HepG2 (cell line): ENCODE measurements at regions not wholly inside any gene's neighbourhood (a gene's known extent, or its start where the extent isn't known, plus 50 kb on each side); places are given as distances from the start of the nearest gene placed in this dataset.

Experiments
- ATAC-seq: fragments of 200-7000 bp; cut with Tn5 transposase; 3 replicates; pipeline ENCODE4 v1.9.1; 2020; ENCODE audit warnings: mild to moderate bottlenecking, moderate library complexity
- BruUV-seq: library from RNA; stranded (reverse); fragments of 400-500 nt; replicated peaks from 2 replicates; lab custom pipeline; 2021; lab: Mats Ljungman, UMichigan
- CTCF ChIA-PET: fragments of 300-600 bp; formaldehyde crosslinking; extraction: SDS; loops from one replicate; lab custom pipeline; 2021; ENCODE audit warnings: low total read pairs, inconsistent platforms, low intra/inter-chr PET ratio; lab: Yijun Ruan, JAX
- POLR2A ChIA-PET: fragments of 350-600 bp; sonication (Branson Sonifier 250); formaldehyde crosslinking; loops from one replicate; lab custom pipeline; 2020; ENCODE audit warnings: antibody characterized with exemption, inconsistent platforms; lab: Yijun Ruan, JAX
- DNase-seq: peaks from one replicate; pipeline ENCODE4 v3.0.0-alpha.2; 2015; ENCODE audit warnings: low spot score
- FAIRE-seq: peaks from 3 replicates; lab custom pipeline; 2011; peaks lifted over from hg19 to GRCh38; lab: Jason Lieb, UNC
- H2AFZ ChIP-seq: one replicate; pipeline ENCODE4 v1.6.1; 2011; ENCODE audit warnings: low read length, inconsistent platforms
- H3K27ac ChIP-seq: fragments of 300-600 bp; 3 replicates; pipeline ENCODE4 v1.8.0; 2011; ENCODE audit warnings: mixed run types, mild to moderate bottlenecking, mixed read lengths, low read length, inconsistent platforms; ENCODE audit not compliant: insufficient read depth; ENCODE audit errors: extremely low read length
- H3K27me3 ChIP-seq, 2 experiments: fragments of 200-600 bp in 1 of 2; 2 replicates in 1 of 2; 3 replicates in 1 of 2; pipeline versions ENCODE4 v1.6.0 to v1.8.0; 2011; ENCODE audit warnings: low read length in 2 of 2, mild to moderate bottlenecking in 2 of 2, moderate library complexity in 2 of 2, inconsistent platforms in 1 of 2; ENCODE audit not compliant: insufficient read depth in 2 of 2, control insufficient read depth in 1 of 2
- H3K36me3 ChIP-seq, 2 experiments: fragments of 200-600 bp in 1 of 2; replicated peaks in 1 of 2; 2 replicates in 1 of 2; 3 replicates in 1 of 2; pipeline versions ENCODE4 v1.5.1 to v1.8.0; 2011; ENCODE audit warnings: low read length in 2 of 2, inconsistent platforms in 1 of 2; ENCODE audit not compliant: insufficient read depth in 2 of 2, control insufficient read depth in 1 of 2
- H3K4me1 ChIP-seq: 2 replicates; pipeline ENCODE4 v1.5.1; 2012; ENCODE audit warnings: low read length, inconsistent platforms; ENCODE audit not compliant: insufficient read depth
- H3K4me2 ChIP-seq: 2 replicates; pipeline ENCODE4 v1.6.0; 2011; ENCODE audit warnings: low read depth, low read length, inconsistent platforms
- H3K4me3 ChIP-seq, 3 experiments: fragments of 200-600 bp in 1 of 3; sonication (generic), shearing (Covaris generic) in 1 of 3; replicated peaks in 1 of 3; 2 replicates each; pipeline ENCODE4 v1.5.1; 2011 to 2016; ENCODE audit warnings: low read length in 3 of 3, inconsistent platforms in 2 of 3, low read depth in 2 of 3, mild to moderate bottlenecking in 2 of 3, control low read depth in 1 of 3, mixed read lengths in 1 of 3; ENCODE audit not compliant: insufficient read depth in 1 of 3
- H3K79me2 ChIP-seq: one replicate; pipeline ENCODE4 v1.6.1; 2011; ENCODE audit warnings: low read length, inconsistent platforms; ENCODE audit not compliant: insufficient read depth
- H3K9ac ChIP-seq: 2 replicates; pipeline ENCODE4 v1.6.0; 2011; ENCODE audit warnings: mild to moderate bottlenecking, low read depth, low read length, inconsistent platforms; ENCODE audit not compliant: insufficient read depth
- H3K9me3 ChIP-seq: 2 replicates; pipeline ENCODE4 v1.5.1; 2012; ENCODE audit warnings: mild to moderate bottlenecking, low read length
- H4K20me1 ChIP-seq: 2 replicates; pipeline ENCODE4 v1.6.0; 2011; ENCODE audit warnings: inconsistent platforms, mild to moderate bottlenecking, low read length, moderate library complexity; ENCODE audit not compliant: insufficient read depth
- HMGA1 ChIP-seq: sonication (generic); formaldehyde crosslinking; conservative IDR thresholded peaks from 2 replicates; pipeline ENCODE4 v1.4.0; 2020; ENCODE audit warnings: missing genetic modification reagents
- NCOR1 ChIP-seq: fragments of 200-600 bp; sonication (generic); IDR thresholded peaks from 2 replicates; pipeline ENCODE4 v1.7.0; 2017; ENCODE audit warnings: antibody characterized with exemption, low read length, borderline replicate concordance
- NR2C2 ChIP-seq: sonication (generic); formaldehyde crosslinking; IDR thresholded peaks from 2 replicates; pipeline ENCODE4 v1.4.0; 2020; ENCODE audit warnings: missing genetic modification reagents, mild to moderate bottlenecking, moderate library complexity, borderline replicate concordance
- PAWR ChIP-seq: sonication (generic); formaldehyde crosslinking; IDR thresholded peaks from 2 replicates; pipeline ENCODE4 v1.4.0; 2020; ENCODE audit warnings: missing genetic modification reagents, mild to moderate bottlenecking, borderline replicate concordance
- SMC3 ChIP-seq: IDR thresholded peaks from 2 replicates; pipeline ENCODE4 v1.6.1; 2011; ENCODE audit warnings: low read length, improper control_type of control experiment
- TOE1 ChIP-seq: sonication (generic); formaldehyde crosslinking; IDR thresholded peaks from 2 replicates; pipeline ENCODE4 v1.4.0; 2020; ENCODE audit warnings: mild to moderate bottlenecking, missing genetic modification reagents
- ZFP36L1 ChIP-seq: sonication (generic); formaldehyde crosslinking; IDR thresholded peaks from 2 replicates; pipeline ENCODE4 v1.8.0; 2022; ENCODE audit warnings: mild to moderate bottlenecking, missing genetic modification reagents, moderate library complexity
- ZNF337 ChIP-seq: sonication (generic); formaldehyde crosslinking; IDR thresholded peaks from 2 replicates; pipeline ENCODE4 v1.5.1; 2020; ENCODE audit warnings: missing genetic modification reagents, low read depth, mild to moderate bottlenecking, borderline replicate concordance
- ZNF556 ChIP-seq: sonication (generic); formaldehyde crosslinking; IDR thresholded peaks from 2 replicates; pipeline ENCODE4 v1.4.0; 2020; ENCODE audit warnings: mild to moderate bottlenecking, missing genetic modification reagents, borderline replicate concordance
- ZNF646 ChIP-seq: sonication (generic); formaldehyde crosslinking; IDR thresholded peaks from 2 replicates; pipeline ENCODE4 v1.9.0; 2021; ENCODE audit warnings: mild to moderate bottlenecking, missing genetic modification reagents
- ZNF713 ChIP-seq: sonication (generic); formaldehyde crosslinking; IDR thresholded peaks from 2 replicates; pipeline ENCODE4 v1.4.0; 2020; ENCODE audit warnings: mild to moderate bottlenecking, missing genetic modification reagents
- WGBS: methylation state at CpG from one replicate; pipeline ENCODE4 v1.1.6; 2017; ENCODE audit warnings: low lambda C conversion rate; 5-methylcytosine and 5-hydroxymethylcytosine counted together
- in situ Hi-C: cut with HindIII; loops from 2 replicates; pipeline ENCODE4 v1.10.0; 2017; ENCODE audit warnings: low pct_unique_long_range_greater_than_20kb; ENCODE audit not compliant: extremely low pct_ligation_motif_present
- intact Hi-C: fragments of 100-400 bp; cut with micrococcal nuclease; formaldehyde crosslinking; loops from one replicate; pipeline ENCODE4 v1.10.0; 2022; ENCODE audit not compliant: unreplicated experiment

DNA sequence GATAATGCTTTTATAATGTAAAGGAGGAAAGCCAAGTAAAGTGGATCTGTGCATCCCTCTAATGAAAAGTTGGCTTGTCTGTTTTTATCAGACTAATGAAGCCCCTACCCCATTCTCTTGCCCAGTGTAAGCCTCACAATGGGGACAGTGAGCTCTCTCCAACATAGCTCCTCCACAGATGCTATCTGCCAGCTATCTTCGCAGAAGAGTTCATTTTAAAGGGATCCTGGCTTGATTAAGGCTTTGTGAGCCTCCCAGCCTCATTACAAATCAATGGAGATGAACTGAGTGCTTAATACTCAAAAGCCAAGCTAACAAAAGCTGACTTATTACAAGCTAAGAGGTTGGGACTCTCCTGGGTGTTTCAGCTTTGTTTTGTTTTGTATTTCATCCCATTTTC lies 514.7 kb downstream of the NUF2 start (continued):
- TF ChIP-seq ZNF337 (no peak), ZNF556 (CRISPR knock-in tag) (no peak), ZNF713 (CRISPR knock-in tag) (no peak), NCOR1 (no peak)

DNA sequence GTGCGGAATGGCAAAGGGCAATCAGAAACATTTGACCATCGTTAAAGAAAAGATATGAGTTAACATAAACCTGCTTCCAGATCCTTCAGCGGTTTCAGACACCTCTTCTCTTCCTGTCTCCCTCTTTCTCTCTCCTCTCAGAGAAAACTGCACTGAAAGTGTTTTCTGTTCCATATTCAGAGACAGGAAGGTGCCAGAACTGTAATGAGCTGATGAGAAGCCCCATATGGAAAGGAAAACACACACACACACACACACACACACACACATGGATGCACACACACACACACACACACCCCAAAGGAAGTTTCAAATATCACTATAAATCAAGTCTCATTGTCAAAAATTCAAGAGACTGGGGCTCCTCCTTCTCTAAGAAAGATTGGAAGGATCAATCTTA lies 515.5 kb downstream of the NUF2 start:
- 4% methylated on average over 3 of the region's 3 CpGs for WGBS

GRCh38 chr1:163842571-163842970 lies 520.8 kb downstream of the NUF2 start:
- ChIA-PET POLR2A (no interaction called here), CTCF (no interaction called here)
- Histone ChIP-seq H3K79me2 (no peaks in the 10 kb centered on the region), H3K36me3 (no peaks in the 10 kb centered on the region), H2AFZ (no peak overlapping the region), H3K27me3 (no peaks in the 10 kb centered on the region), H3K4me1 (no peaks in the 10 kb centered on the region), H3K4me2 (no peak overlapping the region), H3K9ac (no peak overlapping the region), H3K4me3 (no peak overlapping the region), H3K27ac (no peak overlapping the region), H3K9me3 (peaks cover 79% of the 10 kb centered on the region), H4K20me1 (no peaks in the 10 kb centered on the region)
- DNase-seq: no peak
- BruUV-seq: no TSS peak
- TF ChIP-seq SMC3 (no peak), ZNF646 (CRISPR knock-in tag) (no peak), HMGA1 (CRISPR knock-in tag) (no peak)
- in situ Hi-C loops: no loop called here
- intact Hi-C loops: no loop called here
- FAIRE-seq: no peak
- no peak for ATAC-seq
- 2% methylated on average over 2 of the region's 2 CpGs for WGBS

More for the DNA sequence above, 515.5 kb downstream of the NUF2 start:
- H3K4me3 ChIP-seq: no peak overlapping the region
- FAIRE-seq (no peak), ATAC-seq (no peak), DNase-seq (no peak)
- CTCF ChIA-PET: no interaction called here
- BruUV-seq: no TSS peak
- no peaks in the 10 kb centered on the region for H3K79me2 ChIP-seq
- H3K27me3 ChIP-seq: no peaks in the 10 kb centered on the region
- in situ Hi-C loops: no loop called here
- no peak overlapping the region for H3K27ac ChIP-seq
- POLR2A ChIA-PET: no interaction called here
- intact Hi-C loops: no loop called here
- no peaks in the 10 kb centered on the region for H3K4me1 ChIP-seq
- H2AFZ ChIP-seq: no peak overlapping the region
- H3K36me3 ChIP-seq: no peaks in the 10 kb centered on the region
- H3K9me3 ChIP-seq: peaks cover 85% of the 10 kb centered on the region
- H4K20me1 ChIP-seq: no peaks in the 10 kb centered on the region
- no peak for TF ChIP-seq PAWR
- TF ChIP-seq ZFP36L1 (CRISPR knock-in tag): no peak
- TF ChIP-seq NR2C2: no peak
- no peak for TF ChIP-seq TOE1 (CRISPR knock-in tag)
- TF ChIP-seq, all 625 proteins: peak for 0
- H3K4me2 ChIP-seq: no peak overlapping the region
- no peak overlapping the region for H3K9ac ChIP-seq
